ENCODE measurements at regions not wholly inside any gene's neighbourhood (a gene's known extent, or its start where the extent isn't known, plus 50 kb on each side); places are given as distances from the start of the nearest gene placed in this dataset.

DNA sequence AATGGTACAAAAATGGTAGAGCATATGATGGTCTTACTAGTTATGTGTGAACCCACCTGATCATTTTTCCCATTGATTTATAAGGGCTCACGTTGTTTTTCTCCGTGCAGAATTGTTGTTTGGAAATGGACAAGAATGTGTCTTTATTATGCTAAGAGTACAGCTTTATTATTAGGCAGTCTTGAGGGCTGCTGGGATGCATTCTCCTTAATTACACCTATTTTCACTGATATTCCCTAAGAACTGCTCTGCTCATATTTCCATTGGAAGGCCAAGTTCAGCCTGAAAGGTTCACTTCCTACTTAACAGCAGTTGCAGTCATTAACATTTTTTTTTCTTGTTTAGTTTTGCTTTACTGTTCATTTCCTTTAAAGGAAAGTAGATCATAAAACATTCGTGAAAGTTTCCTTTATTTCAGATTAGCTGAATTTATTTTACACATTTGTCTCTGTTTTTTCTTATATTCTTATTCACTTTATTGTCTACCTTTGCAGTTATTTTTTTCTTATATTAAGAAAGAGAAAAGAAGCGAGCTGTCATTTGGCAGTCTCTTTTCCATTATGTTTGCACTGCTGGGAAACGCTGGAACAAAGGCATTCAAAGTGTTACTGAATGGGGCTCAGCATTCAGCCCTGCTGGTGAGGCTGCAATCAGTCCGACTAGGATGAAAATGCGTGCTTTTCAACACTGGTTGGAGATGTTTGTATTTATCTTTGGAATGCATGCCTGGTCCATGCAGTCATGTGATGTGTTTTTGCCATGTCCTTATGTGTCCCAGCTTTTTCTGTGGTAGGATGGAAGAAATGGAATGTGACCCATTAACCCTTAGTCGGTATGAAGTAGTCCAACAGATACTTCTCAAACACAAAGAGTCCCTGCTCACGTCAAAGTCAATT, 602.7 kb upstream of the ZNF608 start:
- DNase-seq = no peak

GRCh38 chr5:125357660-125358059, 611.2 kb upstream of the ZNF608 start:
- no peak for DNase-seq

DNA sequence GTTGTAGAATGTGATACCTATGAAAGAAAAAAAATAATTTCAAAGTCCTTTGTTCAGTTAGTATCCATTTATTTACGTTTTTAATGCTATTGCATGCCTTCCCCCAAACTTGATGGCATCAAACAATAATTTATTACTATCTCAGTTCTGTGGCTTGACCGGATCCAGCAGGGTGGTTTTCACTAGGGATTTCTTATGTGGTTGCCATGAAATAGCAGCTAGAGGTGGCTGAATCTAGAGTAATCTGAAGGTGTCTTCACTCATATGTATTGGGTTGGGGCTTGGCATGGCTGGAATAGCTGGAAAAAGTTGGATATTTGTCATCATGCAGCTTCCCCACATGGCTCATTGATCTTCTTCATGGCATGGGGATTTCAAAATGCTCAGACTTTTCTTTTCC, 619.3 kb upstream of the ZNF608 start:
- no peak for DNase-seq

GRCh38 chr5:125367702-125368101, 621.3 kb upstream of the ZNF608 start:
- no peak for DNase-seq

- DNase-seq = no peak
Measured at GRCh38 chr5:125370461-125371205, 624.2 kb upstream of the ZNF608 start.

DNA sequence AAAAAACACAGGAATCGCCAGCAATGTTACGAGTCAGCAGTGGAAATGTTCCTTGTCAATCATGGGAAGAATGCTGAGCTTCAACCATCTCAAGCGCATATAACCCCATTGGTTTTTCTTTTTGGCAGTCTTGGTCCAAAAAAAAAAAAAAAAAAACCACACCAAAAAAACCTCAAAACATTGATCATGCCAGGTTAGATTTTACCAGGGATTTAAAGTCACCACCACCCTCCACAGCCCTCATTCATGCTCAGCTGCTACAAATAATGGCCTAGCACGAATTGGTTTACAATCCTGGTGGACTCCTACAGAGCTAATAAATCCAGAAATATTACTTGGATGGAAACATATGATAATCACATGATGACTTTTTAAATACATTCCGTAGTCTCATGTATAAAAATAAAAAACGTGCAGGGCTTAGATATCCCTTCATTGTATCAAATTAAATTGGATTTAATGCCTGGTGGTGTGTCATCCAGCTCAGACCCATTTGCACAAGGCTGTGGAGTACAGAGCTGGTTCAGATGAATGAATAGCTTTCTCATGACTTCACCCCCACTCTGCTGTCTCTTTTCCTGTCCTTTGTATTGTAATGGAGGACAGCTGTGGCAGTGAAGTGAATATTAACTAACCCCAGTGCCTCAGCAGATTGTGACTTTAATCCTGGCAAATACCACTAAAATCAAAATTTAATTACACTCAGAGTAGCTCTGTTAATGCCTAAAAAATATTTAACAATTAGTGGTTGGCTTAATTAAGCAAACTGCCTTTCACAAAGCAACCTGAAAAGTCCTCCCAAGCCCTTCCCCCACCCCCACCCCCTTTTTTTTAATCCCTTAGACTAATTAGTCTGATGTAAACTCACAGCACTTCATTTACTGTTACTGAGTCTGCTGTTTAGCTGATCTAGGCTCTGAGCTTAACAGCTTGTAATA, 626.5 kb upstream of the ZNF608 start:
- DNase-seq = no peak

- DNase-seq = no peak
Measured at GRCh38 chr5:125375143-125375542, 628.7 kb upstream of the ZNF608 start.

DNA sequence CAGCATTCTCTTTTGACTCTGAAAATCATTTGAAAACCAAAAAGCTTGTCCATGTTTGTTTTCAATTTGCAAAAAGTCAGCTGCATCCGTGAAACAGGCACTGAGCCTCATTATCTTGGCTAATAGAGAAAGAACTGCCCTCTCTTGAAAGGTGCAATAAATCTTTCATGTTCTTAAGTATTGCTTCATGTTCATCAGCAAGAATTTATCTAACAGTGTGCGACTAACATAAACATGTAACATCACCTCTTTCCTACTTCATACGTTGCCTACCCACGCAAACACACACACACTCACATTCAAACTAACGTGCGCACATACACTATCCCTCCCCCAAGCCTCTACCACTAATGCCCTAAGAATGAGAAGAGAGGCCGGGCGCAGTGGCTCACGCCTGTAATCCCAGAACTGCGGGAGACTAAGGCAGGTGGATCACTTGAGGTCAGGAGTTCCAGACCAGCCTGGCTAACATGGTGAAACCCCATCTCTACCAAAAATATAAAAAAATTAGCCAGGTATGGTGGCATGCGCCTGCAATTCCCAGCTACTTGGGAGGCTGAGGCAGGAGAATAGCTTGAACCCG, 629.7 kb upstream of the ZNF608 start:
- DNase-seq = no peak

GRCh38 chr5:125377141-125377540, 630.7 kb upstream of the ZNF608 start:
- DNase-seq = no peak

DNA sequence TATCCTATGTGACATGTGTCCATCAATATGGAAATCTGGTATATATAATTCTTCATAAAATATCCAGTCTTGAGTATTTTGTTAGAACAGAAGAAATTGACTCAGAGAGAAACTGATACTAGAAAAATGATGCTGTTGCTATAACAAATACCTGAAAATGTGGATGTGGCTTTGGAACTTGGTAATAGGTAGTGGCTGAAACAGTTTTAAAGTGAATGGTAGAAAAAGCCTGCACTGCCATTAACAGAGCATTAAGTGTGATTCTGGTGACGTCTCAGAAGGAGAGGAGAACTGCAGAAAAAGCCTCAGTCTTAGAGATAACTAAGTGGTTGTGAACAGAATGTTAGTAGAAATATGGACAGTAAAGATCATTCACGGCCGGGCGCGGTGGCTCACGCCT, 634.9 kb upstream of the ZNF608 start:
- no peak for DNase-seq

GRCh38 chr5:125384071-125384470, 637.6 kb upstream of the ZNF608 start:
- no peak for DNase-seq

DNA sequence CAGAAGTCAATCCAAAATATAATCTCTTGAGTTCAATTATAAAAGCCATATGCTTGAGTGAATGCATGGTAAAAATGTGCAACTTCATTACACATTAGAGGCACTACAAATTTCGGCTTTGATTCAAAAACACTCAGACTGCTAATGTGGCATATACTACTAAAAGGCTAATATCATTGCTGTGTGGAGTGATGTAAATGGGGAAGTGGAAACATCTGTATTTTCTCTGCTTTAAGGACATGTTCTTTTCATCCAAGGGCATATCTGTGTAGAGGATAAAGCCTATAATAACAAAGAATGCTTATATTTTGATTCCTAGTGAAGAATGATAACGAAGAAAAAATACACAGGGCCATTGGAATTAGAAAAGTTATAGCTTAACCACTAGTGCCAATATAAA, 643.9 kb upstream of the ZNF608 start:
- DNase-seq = no peak

DNA sequence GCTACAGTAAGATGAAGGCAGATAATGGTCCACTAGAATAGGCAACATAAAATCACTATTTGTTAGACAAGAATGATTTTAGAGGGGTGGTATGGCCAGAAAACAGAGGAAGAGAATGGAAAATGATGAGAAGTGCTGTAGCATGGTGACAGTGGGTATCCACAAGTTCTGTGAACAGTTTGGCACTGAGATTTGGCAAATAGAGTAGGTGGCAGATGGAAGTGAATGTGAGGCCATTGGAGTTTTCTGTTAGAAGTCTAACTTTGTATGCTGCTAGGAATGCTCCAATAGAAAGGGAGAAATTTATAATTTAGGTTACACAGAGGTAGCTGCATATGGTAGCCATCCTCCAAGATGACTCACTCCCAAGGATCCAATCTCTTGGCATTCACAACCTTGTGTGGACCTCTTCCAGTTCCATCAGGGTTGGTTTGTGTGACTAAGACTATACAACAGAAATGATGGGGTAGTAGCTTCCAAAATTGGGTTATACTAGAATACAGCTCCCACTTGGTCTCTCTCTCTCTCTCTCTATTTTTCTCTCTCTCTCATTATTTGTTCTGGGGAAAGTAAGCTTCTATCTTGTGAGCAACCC, 646.9 kb upstream of the ZNF608 start:
- DNase-seq = no peak

GRCh38 chr5:125394661-125395280, 648.3 kb upstream of the ZNF608 start:
- no peak for DNase-seq

DNA sequence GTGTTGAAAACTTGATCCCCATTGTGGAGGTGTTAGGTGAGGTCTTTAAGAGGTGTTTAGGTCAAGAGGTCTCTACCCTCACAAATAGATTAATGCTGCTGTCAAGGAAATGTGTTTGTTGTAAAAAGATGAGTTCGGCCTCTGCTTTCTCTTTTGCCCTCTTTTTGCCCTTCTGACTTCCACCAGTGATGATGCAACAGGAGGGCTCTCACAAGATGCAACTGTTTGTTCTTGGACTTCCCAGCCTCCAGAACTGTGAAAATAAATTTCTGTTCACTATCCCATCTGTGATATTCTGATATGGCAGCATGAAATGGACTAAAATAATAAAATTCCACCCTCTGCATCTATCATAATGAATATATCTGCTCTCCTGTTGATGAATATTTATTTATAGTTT, 650.0 kb upstream of the ZNF608 start:
- no peak for DNase-seq

DNA sequence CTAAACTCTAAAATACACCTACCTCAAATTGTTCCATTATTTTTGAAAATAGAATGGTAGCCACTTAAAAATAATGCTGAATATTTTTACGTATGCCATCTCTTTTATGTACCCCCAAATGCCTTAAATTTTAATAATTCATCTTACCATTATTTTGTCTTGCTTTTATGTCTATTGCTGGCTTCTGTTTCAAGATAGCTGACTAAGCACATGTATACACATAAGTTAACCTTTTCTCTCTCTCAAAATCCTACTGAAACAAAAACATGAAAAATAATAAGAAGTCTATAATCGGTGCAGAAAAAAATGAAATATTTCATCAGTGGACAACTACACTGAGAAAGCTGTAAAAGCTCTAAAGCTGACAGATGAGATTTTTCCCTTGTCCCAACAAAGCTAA, 652.0 kb upstream of the ZNF608 start:
- DNase-seq = no peak

GRCh38 chr5:125399885-125400284, 653.4 kb upstream of the ZNF608 start:
- DNase-seq = no peak

GRCh38 chr5:125401724-125402622, 655.5 kb upstream of the ZNF608 start:
- DNase-seq = no peak

DNA sequence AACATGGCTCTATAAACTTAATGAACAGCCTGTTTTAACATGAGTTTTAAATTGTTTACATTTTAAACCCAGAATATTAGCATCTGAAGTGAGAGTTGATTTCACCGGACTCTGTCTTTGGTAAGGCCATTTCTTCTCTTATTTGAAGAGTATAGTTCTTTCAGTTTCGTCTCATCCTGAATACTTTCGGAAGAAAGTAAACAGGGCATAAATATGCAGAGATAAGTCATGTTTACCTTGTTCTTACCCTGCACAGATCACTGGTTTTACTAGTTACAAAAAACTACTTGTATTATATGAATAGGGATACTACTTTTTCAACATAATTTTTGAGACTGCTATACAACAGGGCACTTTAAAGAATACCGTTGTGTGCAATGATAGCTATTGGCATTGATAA, 656.3 kb upstream of the ZNF608 start:
- no peak for DNase-seq

DNA sequence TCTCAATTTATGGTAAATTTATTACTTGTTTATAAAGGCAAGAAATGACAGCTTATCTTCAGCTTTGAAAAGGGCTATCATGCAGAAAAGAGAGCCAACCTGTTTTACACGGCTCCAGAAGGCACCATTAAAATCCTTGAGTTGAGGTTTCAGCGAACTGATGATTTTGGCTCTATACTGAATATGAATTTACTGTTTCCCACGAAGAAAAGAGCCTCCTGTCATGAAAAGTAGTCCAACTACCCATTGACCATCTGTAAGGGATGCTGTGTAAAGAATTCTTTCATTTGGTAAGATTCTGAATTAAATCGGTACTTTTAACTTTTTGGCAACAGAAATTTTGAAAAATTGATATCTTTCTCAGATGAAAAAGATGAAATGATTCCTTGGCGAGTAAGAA, 657.6 kb upstream of the ZNF608 start:
- DNase-seq = no peak
